Thoracic aorta (tissue), 2 donors: ENCODE measurements at regions not wholly inside any gene's neighbourhood (a gene's known extent, or its start where the extent isn't known, plus 50 kb on each side); places are given as distances from the start of the nearest gene placed in this dataset.

Experiments
- ATAC-seq: fragments of 150-250 bp; one replicate; pipeline ENCODE4 v1.8.0; 2017; ENCODE audit warnings: low read depth; ENCODE audit not compliant: insufficient number of reproducible peaks, low FRiP score
- DNase-seq: peaks from one replicate; pipeline ENCODE4 v3.0.0-alpha.2; 2020; ENCODE audit warnings: low spot score
- H3K27ac ChIP-seq, 2 donors: fragments of 200-600 bp; sonication (generic); 1 replicate in 1 of 2; 2 replicates in 1 of 2; pipeline ENCODE4 v1.5.1; 2016; ENCODE audit warnings: mild to moderate bottlenecking in 2 of 2, moderate library complexity in 2 of 2
- H3K27me3 ChIP-seq: fragments of 200-600 bp; sonication (generic); replicated peaks from 2 replicates; pipeline ENCODE4 v1.6.0; 2016; ENCODE audit warnings: mild to moderate bottlenecking; ENCODE audit not compliant: insufficient read depth
- H3K36me3 ChIP-seq: fragments of 200-600 bp; sonication (generic); one replicate; pipeline ENCODE4 v1.5.1; 2016
- H3K4me1 ChIP-seq, 2 donors: fragments of 200-600 bp; sonication (generic); 1 replicate in 1 of 2; 2 replicates in 1 of 2; pipeline versions ENCODE4 v1.5.1 to v1.6.0; 2016; ENCODE audit warnings: low read depth in 2 of 2, mild to moderate bottlenecking in 1 of 2; ENCODE audit not compliant: control insufficient read depth in 1 of 2
- H3K4me3 ChIP-seq: fragments of 200-600 bp; sonication (generic); 2 replicates; pipeline ENCODE4 v1.5.1; 2016; ENCODE audit warnings: mild to moderate bottlenecking
- H3K9me3 ChIP-seq: fragments of 200-600 bp; sonication (generic); 2 replicates; pipeline ENCODE4 v1.5.1; 2016
- CTCF ChIP-seq: fragments of 200-600 bp; sonication (generic); IDR thresholded peaks from one replicate; pipeline ENCODE4 v1.5.1; 2019; ENCODE audit warnings: antibody characterized with exemption

- ATAC-seq = no peak
- no peak for TF ChIP-seq CTCF
- H3K36me3 ChIP-seq = no peaks in the 10 kb centered on the region
These were observed 117.9 kb downstream of the CDC42EP3 start for GRCh38 chr2:37553411-37554154.

GRCh38 chr2:37554155-37554510, 117.3 kb downstream of the CDC42EP3 start:
- H3K4me3 ChIP-seq = no peak overlapping the region

More at GRCh38 chr2:37553411-37554154, 117.9 kb downstream of the CDC42EP3 start:
- no peak for DNase-seq
- Histone ChIP-seq H3K9me3 (no peaks in the 10 kb centered on the region), H3K27ac (no peak overlapping the region), H3K4me3 (no peak overlapping the region), H3K27me3 (no peaks in the 10 kb centered on the region), H3K4me1 (no peaks in the 10 kb centered on the region)

GRCh38 chr2:37554687-37555086, 116.8 kb downstream of the CDC42EP3 start:
- no peak for DNase-seq
- no peaks in the 10 kb centered on the region for H3K9me3 ChIP-seq
- H3K4me1 ChIP-seq = no peaks in the 10 kb centered on the region
- H3K36me3 ChIP-seq = no peaks in the 10 kb centered on the region
- no peak overlapping the region for H3K27ac ChIP-seq
- no peak for TF ChIP-seq CTCF
- no peak overlapping the region for H3K4me3 ChIP-seq
- H3K27me3 ChIP-seq = no peaks in the 10 kb centered on the region
- no peak for ATAC-seq

More at GRCh38 chr2:37554155-37554510, 117.3 kb downstream of the CDC42EP3 start:
- ATAC-seq = no peak
- Histone ChIP-seq H3K27me3 (no peaks in the 10 kb centered on the region), H3K36me3 (no peaks in the 10 kb centered on the region), H3K27ac (no peak overlapping the region), H3K9me3 (no peaks in the 10 kb centered on the region), H3K4me1 (no peaks in the 10 kb centered on the region)
- no peak for DNase-seq
- TF ChIP-seq CTCF = no peak

- no peaks in the 10 kb centered on the region for H3K36me3 ChIP-seq
- no peaks in the 10 kb centered on the region for H3K4me1 ChIP-seq
- H3K4me3 ChIP-seq = no peak overlapping the region
- H3K27me3 ChIP-seq = no peaks in the 10 kb centered on the region
- no peak for TF ChIP-seq CTCF
- DNase-seq = no peak
- no peak for ATAC-seq
- H3K27ac ChIP-seq = no peak overlapping the region
- H3K9me3 ChIP-seq = no peaks in the 10 kb centered on the region
These were observed 116.0 kb downstream of the CDC42EP3 start for GRCh38 chr2:37555457-37555856.

- H3K27ac ChIP-seq = no peak overlapping the region
- H3K27me3 ChIP-seq = no peaks in the 10 kb centered on the region
- TF ChIP-seq CTCF = no peak
- no peaks in the 10 kb centered on the region for H3K36me3 ChIP-seq
- no peaks in the 10 kb centered on the region for H3K9me3 ChIP-seq
- DNase-seq (no peak), ATAC-seq (no peak)
- H3K4me3 ChIP-seq = no peak overlapping the region
- H3K4me1 ChIP-seq = peaks cover 0 to 5% of the 10 kb centered on the region in 2 donors
These were observed 115.2 kb downstream of the CDC42EP3 start for GRCh38 chr2:37556256-37556655.
